NT2/D1 (cell line): ENCODE measurements at regions not wholly inside any gene's neighbourhood (a gene's known extent, or its start where the extent isn't known, plus 50 kb on each side); places are given as distances from the start of the nearest gene placed in this dataset.

Source experiments
- DNase-seq: peaks from one replicate; pipeline ENCODE4 v3.0.0-alpha.2; 2011; ENCODE audit warnings: low read depth, low spot score
- H3K27me3 ChIP-seq: 2 replicates; pipeline ENCODE4 v1.6.0; 2011; ENCODE audit warnings: mild to moderate bottlenecking; ENCODE audit not compliant: insufficient read length, insufficient read depth
- H3K36me3 ChIP-seq: 2 replicates; pipeline ENCODE4 v1.6.1; 2011; ENCODE audit warnings: mild to moderate bottlenecking, low read length, mixed read lengths; ENCODE audit not compliant: insufficient read depth, insufficient read length
- H3K4me1 ChIP-seq: 2 replicates; pipeline ENCODE4 v1.5.1; 2011; ENCODE audit not compliant: insufficient read depth, insufficient read length
- H3K4me3 ChIP-seq: 2 replicates; pipeline ENCODE4 v1.5.1; 2011; ENCODE audit warnings: low read depth; ENCODE audit not compliant: insufficient read length
- H3K9ac ChIP-seq: 2 replicates; pipeline ENCODE4 v1.6.0; 2011; ENCODE audit warnings: low read depth; ENCODE audit not compliant: insufficient read length
- H3K9me3 ChIP-seq: 2 replicates; pipeline ENCODE4 v1.5.1; 2011; ENCODE audit warnings: mild to moderate bottlenecking, low read length; ENCODE audit not compliant: insufficient read depth
- SUZ12 ChIP-seq: IDR thresholded peaks from 2 replicates; pipeline ENCODE4 v1.6.1; 2011; ENCODE audit not compliant: insufficient read length, insufficient read depth; ENCODE audit errors: extremely low read depth
- YY1 ChIP-seq: IDR thresholded peaks from 2 replicates; pipeline ENCODE4 v1.6.1; 2011; ENCODE audit not compliant: insufficient read length, insufficient read depth
- ZNF274 ChIP-seq: IDR thresholded peaks from 2 replicates; pipeline ENCODE4 v1.6.1; 2011; ENCODE audit warnings: mild to moderate bottlenecking, low read depth, low read length

GRCh38 chr12:127903146-127903545 is 363.8 kb upstream of the TMEM132C start:
- Histone ChIP-seq H3K36me3 (no peaks in the 10 kb centered on the region), H3K4me1 (no peaks in the 10 kb centered on the region), H3K9ac (no peak overlapping the region), H3K27me3 (no peaks in the 10 kb centered on the region), H3K9me3 (no peaks in the 10 kb centered on the region), H3K4me3 (no peak overlapping the region)
- DNase-seq, result peak; percentile 40
- no peak for TF ChIP-seq SUZ12
- TF ChIP-seq YY1, result no peak
- TF ChIP-seq ZNF274, result no peak

- no peak overlapping the region for H3K9ac ChIP-seq
- no peak for TF ChIP-seq ZNF274
- no peak for TF ChIP-seq SUZ12
- TF ChIP-seq YY1, result no peak
- H3K36me3 ChIP-seq, result no peaks in the 10 kb centered on the region
Observed at GRCh38 chr12:127909041-127909440, 357.9 kb upstream of the TMEM132C start.

GRCh38 chr12:127911291-127911690 is 355.7 kb upstream of the TMEM132C start:
- DNase-seq, result no peak
- H3K4me1 ChIP-seq, result no peaks in the 10 kb centered on the region
- TF ChIP-seq SUZ12 (no peak), ZNF274 (no peak), YY1 (no peak)
- no peak overlapping the region for H3K4me3 ChIP-seq
- no peaks in the 10 kb centered on the region for H3K36me3 ChIP-seq
- no peak overlapping the region for H3K9ac ChIP-seq
- H3K9me3 ChIP-seq, result no peaks in the 10 kb centered on the region
- no peaks in the 10 kb centered on the region for H3K27me3 ChIP-seq

More at GRCh38 chr12:127909041-127909440, 357.9 kb upstream of the TMEM132C start:
- Histone ChIP-seq H3K9me3 (no peaks in the 10 kb centered on the region), H3K27me3 (no peaks in the 10 kb centered on the region), H3K4me1 (no peaks in the 10 kb centered on the region), H3K4me3 (no peak overlapping the region)
- no peak for DNase-seq

- no peak for TF ChIP-seq YY1
- no peak for TF ChIP-seq ZNF274
- no peak for TF ChIP-seq SUZ12
- no peak for DNase-seq
- no peaks in the 10 kb centered on the region for H3K4me1 ChIP-seq
- H3K9me3 ChIP-seq, result no peaks in the 10 kb centered on the region
- H3K36me3 ChIP-seq, result no peaks in the 10 kb centered on the region
- no peaks in the 10 kb centered on the region for H3K27me3 ChIP-seq
- H3K4me3 ChIP-seq, result no peak overlapping the region
- H3K9ac ChIP-seq, result no peak overlapping the region
Observed at GRCh38 chr12:127912035-127912665, 354.8 kb upstream of the TMEM132C start.

GRCh38 chr12:127923501-127923900 is 343.5 kb upstream of the TMEM132C start:
- Histone ChIP-seq H3K4me3 (no peak overlapping the region), H3K9me3 (no peaks in the 10 kb centered on the region), H3K4me1 (no peaks in the 10 kb centered on the region), H3K36me3 (no peaks in the 10 kb centered on the region), H3K9ac (no peak overlapping the region), H3K27me3 (no peaks in the 10 kb centered on the region)
- no peak for DNase-seq
- no peak for TF ChIP-seq SUZ12
- no peak for TF ChIP-seq ZNF274
- TF ChIP-seq YY1, result no peak

GRCh38 chr12:127925971-127926370 is 341.0 kb upstream of the TMEM132C start:
- Histone ChIP-seq H3K9me3 (no peaks in the 10 kb centered on the region), H3K4me3 (no peak overlapping the region), H3K27me3 (no peaks in the 10 kb centered on the region), H3K4me1 (no peaks in the 10 kb centered on the region), H3K9ac (no peak overlapping the region), H3K36me3 (no peaks in the 10 kb centered on the region)
- TF ChIP-seq SUZ12, result no peak
- TF ChIP-seq YY1, result no peak
- TF ChIP-seq ZNF274, result no peak
- peak; percentile 50 for DNase-seq

GRCh38 chr12:127928178-127928577 is 338.8 kb upstream of the TMEM132C start:
- Histone ChIP-seq H3K27me3 (no peaks in the 10 kb centered on the region), H3K4me1 (no peaks in the 10 kb centered on the region), H3K9ac (no peak overlapping the region), H3K9me3 (no peaks in the 10 kb centered on the region), H3K4me3 (no peak overlapping the region), H3K36me3 (no peaks in the 10 kb centered on the region)
- no peak for DNase-seq
- no peak for TF ChIP-seq SUZ12
